Astrocyte of the cerebellum (primary cell): ENCODE measurements at regions not wholly inside any gene's neighbourhood (a gene's known extent, or its start where the extent isn't known, plus 50 kb on each side); places are given as distances from the start of the nearest gene placed in this dataset.

ENCODE experiments used
- DNase-seq: peaks from one replicate; pipeline ENCODE4 v3.0.0-alpha.2; 2011; ENCODE audit warnings: low read depth
- H3K4me3 ChIP-seq: 2 replicates; pipeline ENCODE4 v1.5.1; 2011; ENCODE audit warnings: mild to moderate bottlenecking, low read depth, low read length, moderate library complexity
- in situ Hi-C: cut with HindIII; loops from 2 replicates; pipeline ENCODE4 v1.10.0; 2017; ENCODE audit warnings: low sequenced_read_pairs
- TF ChIP-seq, protein P1 (sequence below): IDR thresholded peaks from 2 replicates; pipeline ENCODE4 v1.5.1; 2012; ENCODE audit warnings: low read length, low read depth, moderate library complexity, mild to moderate bottlenecking; ENCODE audit errors: missing control alignments

DNA sequence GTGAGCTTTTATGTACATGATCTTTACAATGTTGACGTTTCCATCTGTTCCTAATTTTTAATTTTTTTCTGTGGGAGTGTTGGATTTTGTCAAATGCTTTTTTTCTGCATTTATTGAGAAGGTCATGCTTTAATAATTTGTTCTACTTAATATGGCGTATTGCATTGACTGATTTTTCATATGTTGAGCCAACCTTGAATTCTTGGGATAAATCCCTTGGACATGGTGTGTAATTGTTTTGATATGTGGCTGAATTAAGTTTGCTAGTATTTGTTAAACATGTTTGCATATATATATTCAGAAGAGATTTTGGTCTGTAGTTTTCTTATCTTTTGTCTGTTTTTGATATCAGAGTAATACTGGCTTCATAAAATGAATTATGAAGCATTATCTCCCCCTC lies 256.7 kb downstream of the EDEM1 start:
- no peak for DNase-seq
- in situ Hi-C loops = no loop called here
- TF ChIP-seq, protein P1, sequence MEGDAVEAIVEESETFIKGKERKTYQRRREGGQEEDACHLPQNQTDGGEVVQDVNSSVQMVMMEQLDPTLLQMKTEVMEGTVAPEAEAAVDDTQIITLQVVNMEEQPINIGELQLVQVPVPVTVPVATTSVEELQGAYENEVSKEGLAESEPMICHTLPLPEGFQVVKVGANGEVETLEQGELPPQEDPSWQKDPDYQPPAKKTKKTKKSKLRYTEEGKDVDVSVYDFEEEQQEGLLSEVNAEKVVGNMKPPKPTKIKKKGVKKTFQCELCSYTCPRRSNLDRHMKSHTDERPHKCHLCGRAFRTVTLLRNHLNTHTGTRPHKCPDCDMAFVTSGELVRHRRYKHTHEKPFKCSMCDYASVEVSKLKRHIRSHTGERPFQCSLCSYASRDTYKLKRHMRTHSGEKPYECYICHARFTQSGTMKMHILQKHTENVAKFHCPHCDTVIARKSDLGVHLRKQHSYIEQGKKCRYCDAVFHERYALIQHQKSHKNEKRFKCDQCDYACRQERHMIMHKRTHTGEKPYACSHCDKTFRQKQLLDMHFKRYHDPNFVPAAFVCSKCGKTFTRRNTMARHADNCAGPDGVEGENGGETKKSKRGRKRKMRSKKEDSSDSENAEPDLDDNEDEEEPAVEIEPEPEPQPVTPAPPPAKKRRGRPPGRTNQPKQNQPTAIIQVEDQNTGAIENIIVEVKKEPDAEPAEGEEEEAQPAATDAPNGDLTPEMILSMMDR = no peak
- H3K4me3 ChIP-seq = no peak overlapping the region

DNA sequence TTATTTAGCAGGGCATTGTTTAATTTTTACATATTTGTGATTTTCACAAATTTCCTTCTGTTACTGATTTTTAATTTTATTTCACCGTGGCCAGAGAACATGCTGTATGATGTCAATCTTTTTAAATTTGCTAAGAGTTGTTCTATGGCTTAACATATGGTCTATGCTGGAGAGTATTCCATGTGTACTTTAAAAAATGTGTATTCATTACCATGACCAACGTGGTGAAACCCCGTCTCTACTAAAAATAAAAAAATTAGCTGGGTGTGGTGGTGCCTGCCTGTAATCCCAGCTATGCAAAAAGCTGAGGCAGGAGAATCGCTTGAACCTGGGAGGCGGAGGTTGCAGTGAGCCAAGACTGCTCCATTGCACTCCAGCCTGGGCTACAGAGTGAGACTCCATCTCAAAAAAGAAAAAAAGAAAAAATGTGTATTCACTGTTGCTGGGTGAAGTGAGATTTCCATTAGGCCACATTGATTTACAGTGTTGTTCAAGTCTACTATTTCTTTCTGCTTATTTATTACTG lies 258.2 kb downstream of the EDEM1 start:
- no peak for DNase-seq
- in situ Hi-C loops = no loop called here
- no peak overlapping the region for H3K4me3 ChIP-seq
- TF ChIP-seq, protein P1 = no peak

DNA sequence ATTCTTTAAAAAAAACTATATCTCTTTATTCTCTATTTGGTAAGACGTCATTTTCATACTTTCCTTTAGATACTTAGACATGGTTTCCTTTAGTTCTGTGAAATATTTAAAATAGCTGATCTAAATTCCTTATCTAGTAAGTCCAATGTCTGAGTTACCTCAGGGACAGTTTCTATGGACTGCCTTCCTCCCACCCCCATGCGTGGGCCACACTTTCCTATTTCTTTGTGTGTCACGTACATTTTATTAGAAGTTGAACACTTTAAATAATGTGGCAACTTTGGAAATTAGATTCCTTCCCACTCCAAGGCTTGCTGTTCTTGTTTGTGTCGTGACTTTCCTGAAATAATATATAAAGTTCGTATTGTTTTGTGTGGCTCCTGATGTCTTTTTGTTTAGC lies 260.7 kb downstream of the EDEM1 start:
- in situ Hi-C loops = no loop called here
- DNase-seq = no peak
- H3K4me3 ChIP-seq = no peak overlapping the region
- TF ChIP-seq, protein P1 = no peak

DNA sequence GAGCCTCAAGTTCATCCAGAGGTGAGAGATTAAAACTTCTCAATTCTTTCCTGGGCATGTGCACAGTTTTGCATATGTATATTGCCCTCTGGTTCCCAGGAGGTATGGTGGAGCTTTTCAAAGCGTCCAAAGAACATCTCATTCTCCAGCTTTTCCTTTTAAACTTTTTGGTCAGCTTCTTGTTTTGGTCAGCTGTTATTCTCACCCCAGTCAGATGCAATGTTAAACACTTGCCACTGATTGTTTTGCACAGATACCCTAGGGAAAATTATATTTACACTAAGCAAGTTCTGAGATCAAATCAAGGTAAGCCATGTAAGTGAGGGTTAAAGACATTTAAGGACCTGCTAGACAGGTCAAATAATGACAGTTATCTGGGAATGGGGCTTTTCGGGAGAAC lies 261.3 kb downstream of the EDEM1 start:
- TF ChIP-seq, protein P1 = no peak
- no peak overlapping the region for H3K4me3 ChIP-seq
- no peak for DNase-seq
- in situ Hi-C loops = no loop called here

DNA sequence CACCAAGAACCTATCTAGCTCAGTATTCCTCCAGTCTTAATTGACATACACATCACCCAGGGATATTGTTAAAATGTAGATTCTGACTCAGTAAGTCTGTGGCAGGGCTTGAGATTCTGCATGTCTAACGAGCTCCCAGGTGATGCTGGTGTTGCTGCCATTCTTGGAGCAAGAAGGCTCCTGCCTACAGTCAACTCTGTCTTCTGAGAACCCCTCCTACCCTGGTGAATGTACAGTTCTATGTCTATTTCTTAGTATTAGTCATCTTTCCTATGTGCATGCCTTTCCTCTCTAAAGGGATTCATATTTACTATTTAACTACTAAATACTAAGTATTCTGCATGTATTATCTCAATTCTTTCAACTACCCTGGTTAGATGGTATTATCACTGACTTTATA lies 268.7 kb downstream of the EDEM1 start:
- DNase-seq = no peak
- H3K4me3 ChIP-seq = no peak overlapping the region
- in situ Hi-C loops = no loop called here
- TF ChIP-seq, protein P1 = no peak

DNA sequence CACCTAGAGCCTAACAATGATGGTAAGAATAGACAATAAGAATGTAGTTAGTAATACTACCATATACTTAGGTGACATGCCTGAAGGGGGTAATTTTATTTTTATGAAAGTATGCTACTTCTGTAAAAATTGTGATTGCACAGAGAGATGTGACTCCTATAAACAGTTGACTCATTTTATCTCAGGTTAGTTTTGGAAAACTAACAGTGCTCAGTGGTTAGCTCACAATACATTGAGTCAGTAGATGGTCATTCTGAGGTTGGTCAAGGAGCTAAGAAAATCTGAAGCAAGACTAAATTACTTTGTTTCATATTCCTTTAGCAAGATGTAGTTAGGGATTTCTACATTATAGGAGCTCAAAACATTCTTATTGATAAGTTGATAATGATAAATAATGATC lies 271.0 kb downstream of the EDEM1 start:
- in situ Hi-C loops = no loop called here
- DNase-seq = no peak
- TF ChIP-seq, protein P1 = no peak
- H3K4me3 ChIP-seq = no peak overlapping the region

DNA sequence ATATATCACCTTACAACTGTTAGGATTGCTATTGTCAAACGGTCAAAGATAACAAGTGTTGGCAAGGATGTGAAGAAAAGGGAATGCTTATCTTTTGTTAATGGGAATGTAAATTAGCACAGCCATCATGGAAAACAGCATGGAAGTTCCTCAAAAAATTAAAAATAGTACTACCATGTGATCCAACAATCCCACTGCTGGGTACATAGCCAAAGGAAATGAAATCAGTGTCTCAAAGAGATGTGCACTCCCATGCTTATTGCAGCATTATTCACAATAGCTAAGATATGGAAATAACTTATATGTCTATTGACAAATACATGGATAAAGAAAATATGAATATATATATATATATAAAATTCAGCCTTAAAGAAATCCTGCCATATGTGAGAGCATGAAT lies 274.6 kb downstream of the EDEM1 start:
- TF ChIP-seq, protein P1 = no peak

More for the DNA sequence above, 274.6 kb downstream of the EDEM1 start:
- in situ Hi-C loops = no loop called here
- DNase-seq = no peak
- no peak overlapping the region for H3K4me3 ChIP-seq
